ENCODE measurements at regions not wholly inside any gene's neighbourhood (a gene's known extent, or its start where the extent isn't known, plus 50 kb on each side); places are given as distances from the start of the nearest gene placed in this dataset.

DNA sequence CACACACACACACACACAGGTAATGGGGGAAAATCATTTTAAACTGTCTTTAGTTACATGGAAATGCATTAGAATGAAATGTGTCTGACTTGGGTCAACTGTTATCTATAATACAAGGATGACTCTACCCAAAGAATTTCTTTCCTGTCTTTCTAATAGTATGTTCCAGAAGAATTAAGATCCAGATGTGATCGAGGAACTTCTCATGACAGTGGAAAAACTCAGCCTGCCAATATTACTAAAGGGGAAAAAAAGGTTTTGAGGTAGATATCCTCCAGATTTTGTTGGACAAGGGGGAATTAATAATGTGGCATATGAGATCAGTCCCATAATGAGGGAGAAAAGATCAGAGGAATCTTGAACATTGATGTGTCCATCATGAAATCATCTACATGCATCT, 190.6 kb upstream of the MAP3K1 start:
- H3K27me3 ChIP-seq (ENCODE audit: control insufficient read depth in 1 of 2, insufficient read depth in 2 of 2, low read length in 2 of 2): no peaks in the 10 kb centered on the region
- H3K4me3 ChIP-seq (replicated peaks in 1 of 3; ENCODE audit: insufficient read depth in 1 of 3, low read depth in 2 of 3, low read length in 3 of 3): no peak overlapping the region
- H3K4me2 ChIP-seq (ENCODE audit: low read depth, low read length): no peak overlapping the region
- H2AFZ ChIP-seq (ENCODE audit: low read length): no peak overlapping the region
- peaks cover 19% of the 10 kb centered on the region for H3K9me3 ChIP-seq (ENCODE audit: low read length)
- peaks cover 8% of the 10 kb centered on the region for H3K4me1 ChIP-seq (ENCODE audit: insufficient read depth, low read length)
- POLR2A ChIA-PET: no interaction called here
- H3K36me3 ChIP-seq (replicated peaks in 1 of 2; ENCODE audit: control insufficient read depth in 1 of 2, insufficient read depth in 2 of 2, low read length in 2 of 2): no peaks in the 10 kb centered on the region
- in situ Hi-C loops (cut with HindIII; ENCODE audit: extremely low pct_ligation_motif_present, low pct_unique_long_range_greater_than_20kb): no loop called here
- no peak for ATAC-seq
- no peaks in the 10 kb centered on the region for H4K20me1 ChIP-seq (ENCODE audit: insufficient read depth, low read length)
- no peak overlapping the region for H3K9ac ChIP-seq (ENCODE audit: insufficient read depth, low read depth, low read length)
- H3K79me2 ChIP-seq (ENCODE audit: insufficient read depth, low read length): no peaks in the 10 kb centered on the region
- FAIRE-seq: no peak
- DNase-seq (ENCODE audit: low spot score): no peak
- no TSS peak for BruUV-seq (replicated peaks)
- CTCF ChIA-PET (ENCODE audit: low intra/inter-chr PET ratio, low total read pairs): no interaction called here
- WGBS (ENCODE audit: low lambda C conversion rate): 6% methylated on average over 1 of the region's 1 CpG
- H3K27ac ChIP-seq (ENCODE audit: extremely low read length, insufficient read depth, low read length): no peak overlapping the region
- intact Hi-C loops (cut with micrococcal nuclease; ENCODE audit: unreplicated experiment): no loop called here
- TF ChIP-seq ELF4 (CRISPR knock-in tag; IDR thresholded peaks at IDR 0.05; ENCODE audit: borderline replicate concordance) (no peak), NFE2 (CRISPR knock-in tag; IDR thresholded peaks at IDR 0.05) (no peak), ZNF7 (CRISPR knock-in tag; IDR thresholded peaks at IDR 0.05) (no peak), MAZ (IDR thresholded peaks at IDR 0.05; ENCODE audit: borderline replicate concordance, low read depth, low read length) (no peak), MAZ (CRISPR knock-in tag; IDR thresholded peaks at IDR 0.05; ENCODE audit: low read depth) (no peak), DNMT1 (CRISPR knock-in tag; IDR thresholded peaks at IDR 0.05) (no peak), RBAK (CRISPR knock-in tag; IDR thresholded peaks at IDR 0.05) (no peak), ZNF207 (IDR thresholded peaks at IDR 0.05; ENCODE audit: borderline replicate concordance) (no peak), ZBTB8A (CRISPR knock-in tag; IDR thresholded peaks at IDR 0.05; ENCODE audit: borderline replicate concordance, low read depth) (no peak), HOXA7 (CRISPR knock-in tag; IDR thresholded peaks at IDR 0.05) (no peak), DPF2 (CRISPR knock-in tag; IDR thresholded peaks at IDR 0.05; ENCODE audit: borderline replicate concordance, low read depth) (no peak), RCOR2 (CRISPR knock-in tag; IDR thresholded peaks at IDR 0.05) (no peak), EP300 (IDR thresholded peaks at IDR 0.05; ENCODE audit: low read depth in 2 of 2, low read length in 2 of 2) (no peak), EP300 (CRISPR knock-in tag; IDR thresholded peaks at IDR 0.05; ENCODE audit: borderline replicate concordance) (no peak)
- TF ChIP-seq, protein P1, sequence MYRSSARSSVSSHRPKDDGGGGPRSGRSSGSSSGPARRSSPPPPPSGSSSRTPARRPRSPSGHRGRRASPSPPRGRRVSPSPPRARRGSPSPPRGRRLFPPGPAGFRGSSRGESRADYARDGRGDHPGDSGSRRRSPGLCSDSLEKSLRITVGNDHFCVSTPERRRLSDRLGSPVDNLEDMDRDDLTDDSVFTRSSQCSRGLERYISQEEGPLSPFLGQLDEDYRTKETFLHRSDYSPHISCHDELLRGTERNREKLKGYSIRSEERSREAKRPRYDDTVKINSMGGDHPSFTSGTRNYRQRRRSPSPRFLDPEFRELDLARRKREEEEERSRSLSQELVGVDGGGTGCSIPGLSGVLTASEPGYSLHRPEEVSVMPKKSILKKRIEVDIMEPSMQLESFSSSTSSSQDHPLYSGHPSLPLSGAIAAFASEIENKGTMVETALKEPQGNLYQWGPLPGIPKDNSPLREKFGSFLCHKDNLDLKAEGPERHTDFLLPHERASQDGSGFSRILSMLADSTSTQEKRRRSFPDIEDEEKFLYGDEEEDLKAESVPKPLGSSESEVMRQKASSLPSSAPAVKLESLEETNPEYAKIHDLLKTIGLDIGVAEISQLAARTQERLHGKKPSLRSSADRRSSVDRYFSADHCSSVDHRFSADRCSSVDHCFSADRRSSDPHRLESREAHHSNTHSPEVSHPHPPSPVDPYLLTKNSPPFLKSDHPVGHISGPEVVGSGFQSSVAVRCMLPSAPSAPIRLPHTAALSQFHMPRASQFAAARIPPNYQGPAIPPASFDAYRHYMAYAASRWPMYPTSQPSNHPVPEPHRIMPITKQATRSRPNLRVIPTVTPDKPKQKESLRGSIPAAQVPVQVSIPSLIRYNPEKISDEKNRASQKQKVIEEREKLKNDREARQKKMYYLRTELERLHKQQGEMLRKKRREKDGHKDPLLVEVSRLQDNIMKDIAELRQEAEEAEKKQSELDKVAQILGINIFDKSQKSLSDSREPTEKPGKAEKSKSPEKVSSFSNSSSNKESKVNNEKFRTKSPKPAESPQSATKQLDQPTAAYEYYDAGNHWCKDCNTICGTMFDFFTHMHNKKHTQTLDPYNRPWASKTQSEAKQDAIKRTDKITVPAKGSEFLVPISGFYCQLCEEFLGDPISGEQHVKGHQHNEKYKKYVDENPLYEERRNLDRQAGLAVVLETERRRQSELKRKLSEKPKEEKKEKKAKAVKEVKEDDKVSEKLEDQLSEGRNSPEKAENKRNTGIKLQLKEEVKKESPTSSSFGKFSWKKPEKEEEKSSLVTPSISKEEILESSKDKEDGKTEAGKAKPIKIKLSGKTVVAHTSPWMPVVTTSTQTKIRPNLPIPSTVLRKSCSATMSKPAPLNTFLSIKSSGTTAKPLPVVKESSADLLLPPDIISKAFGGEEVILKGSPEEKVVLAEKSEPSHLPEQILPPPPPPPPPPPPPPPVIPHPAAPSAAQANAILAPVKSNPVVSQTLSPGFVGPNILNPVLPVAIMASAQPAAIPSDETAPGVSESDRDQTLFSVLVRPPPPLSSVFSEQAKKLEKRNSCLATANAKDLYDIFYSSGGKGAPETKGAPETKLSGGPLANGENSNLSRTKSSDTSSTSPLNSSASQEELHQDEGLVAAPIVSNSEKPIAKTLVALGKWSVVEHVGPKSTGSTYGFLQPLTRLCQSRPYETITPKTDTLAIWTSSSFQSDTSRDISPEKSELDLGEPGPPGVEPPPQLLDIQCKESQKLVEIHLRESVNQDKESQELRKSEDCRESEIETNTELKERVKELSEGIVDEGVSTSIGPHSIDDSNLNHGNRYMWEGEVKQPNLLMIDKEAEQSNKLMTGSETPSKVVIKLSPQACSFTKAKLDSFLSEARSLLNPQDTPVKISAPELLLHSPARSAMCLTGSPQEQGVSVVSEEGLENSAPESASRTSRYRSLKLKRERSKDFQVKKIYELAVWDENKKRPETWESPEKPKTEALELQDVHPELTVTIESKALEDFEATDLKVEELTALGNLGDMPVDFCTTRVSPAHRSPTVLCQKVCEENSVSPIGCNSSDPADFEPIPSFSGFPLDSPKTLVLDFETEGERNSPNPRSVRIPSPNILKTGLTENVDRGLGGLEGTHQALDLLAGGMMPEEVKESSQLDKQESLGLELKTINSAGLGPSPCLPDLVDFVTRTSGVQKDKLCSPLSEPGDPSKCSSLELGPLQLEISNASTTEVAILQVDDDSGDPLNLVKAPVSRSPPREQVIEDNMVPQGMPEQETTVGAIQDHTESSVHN (CRISPR knock-in tag; IDR thresholded peaks at IDR 0.05): no peak
- TF ChIP-seq, protein P2, sequence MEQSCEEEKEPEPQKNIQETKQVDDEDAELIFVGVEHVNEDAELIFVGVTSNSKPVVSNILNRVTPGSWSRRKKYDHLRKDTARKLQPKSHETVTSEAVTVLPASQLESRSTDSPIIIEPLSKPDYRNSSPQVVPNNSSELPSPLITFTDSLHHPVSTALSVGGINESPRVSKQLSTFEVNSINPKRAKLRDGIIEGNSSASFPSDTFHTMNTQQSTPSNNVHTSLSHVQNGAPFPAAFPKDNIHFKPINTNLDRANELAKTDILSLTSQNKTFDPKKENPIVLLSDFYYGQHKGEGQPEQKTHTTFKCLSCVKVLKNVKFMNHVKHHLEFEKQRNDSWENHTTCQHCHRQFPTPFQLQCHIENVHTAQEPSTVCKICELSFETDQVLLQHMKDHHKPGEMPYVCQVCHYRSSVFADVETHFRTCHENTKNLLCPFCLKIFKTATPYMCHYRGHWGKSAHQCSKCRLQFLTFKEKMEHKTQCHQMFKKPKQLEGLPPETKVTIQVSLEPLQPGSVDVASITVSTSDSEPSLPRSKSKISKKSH (CRISPR knock-in tag; IDR thresholded peaks at IDR 0.05; ENCODE audit: borderline replicate concordance): no peak
- TF ChIP-seq, protein P3, sequence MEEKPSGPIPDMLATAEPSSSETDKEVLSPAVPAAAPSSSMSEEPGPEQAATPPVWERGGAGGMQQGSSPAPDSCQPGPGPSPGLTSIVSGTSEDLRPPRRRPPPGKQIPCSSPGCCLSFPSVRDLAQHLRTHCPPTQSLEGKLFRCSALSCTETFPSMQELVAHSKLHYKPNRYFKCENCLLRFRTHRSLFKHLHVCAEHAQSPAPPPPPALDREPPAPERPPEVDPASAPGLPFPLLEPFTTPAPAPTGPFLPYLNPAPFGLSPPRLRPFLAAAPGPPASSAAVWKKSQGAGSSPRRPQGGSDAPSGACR (CRISPR knock-in tag; IDR thresholded peaks at IDR 0.05): no peak

Data from HepG2 (cell line).